ENCODE measurements at regions not wholly inside any gene's neighbourhood (a gene's known extent, or its start where the extent isn't known, plus 50 kb on each side); places are given as distances from the start of the nearest gene placed in this dataset.

GRCh38 chr12:71071536-71072097 is 86.2 kb downstream of the TSPAN8 start:
- no peak for DNase-seq (ENCODE audit: low read depth)

GRCh38 chr12:71070416-71071128 is 87.2 kb downstream of the TSPAN8 start:
- no peak for DNase-seq (ENCODE audit: low read depth)

GRCh38 chr12:71069311-71069710 is 88.5 kb downstream of the TSPAN8 start:
- DNase-seq (ENCODE audit: low read depth) = no peak

- no peak for DNase-seq (ENCODE audit: low read depth)
Observed at GRCh38 chr12:71063087-71063486, 94.7 kb downstream of the TSPAN8 start.

GRCh38 chr12:71061451-71061850 is 96.3 kb downstream of the TSPAN8 start:
- no peak for DNase-seq (ENCODE audit: low read depth)

- no peak for DNase-seq (ENCODE audit: low read depth)
Observed at GRCh38 chr12:71060426-71060825, 97.4 kb downstream of the TSPAN8 start.

GRCh38 chr12:71057330-71057729 is 100.5 kb downstream of the TSPAN8 start:
- DNase-seq (ENCODE audit: low read depth) = no peak

GRCh38 chr12:71054551-71054950 is 103.2 kb downstream of the TSPAN8 start:
- DNase-seq (ENCODE audit: low read depth) = no peak

GRCh38 chr12:71046215-71046614 is 111.6 kb downstream of the TSPAN8 start:
- DNase-seq (ENCODE audit: low read depth) = peak; percentile 95

- peak; percentile 70 for DNase-seq (ENCODE audit: low read depth)
Observed at GRCh38 chr12:71045781-71046180, 112.0 kb downstream of the TSPAN8 start.

GRCh38 chr12:71041476-71041875 is 116.3 kb downstream of the TSPAN8 start:
- no peak for DNase-seq (ENCODE audit: low read depth)

GRCh38 chr12:71038960-71039359 is 118.4 kb upstream of the PTPRR start:
- DNase-seq (ENCODE audit: low read depth) = no peak

- DNase-seq (ENCODE audit: low read depth) = no peak
Observed at GRCh38 chr12:71036526-71036925, 116.0 kb upstream of the PTPRR start.

GRCh38 chr12:71032933-71033332 is 112.4 kb upstream of the PTPRR start:
- DNase-seq (ENCODE audit: low read depth) = no peak

GRCh38 chr12:71029302-71029701 is 108.8 kb upstream of the PTPRR start:
- DNase-seq (ENCODE audit: low read depth) = no peak

GRCh38 chr12:71027856-71028255 is 107.3 kb upstream of the PTPRR start:
- no peak for DNase-seq (ENCODE audit: low read depth)

GRCh38 chr12:71024827-71025226 is 104.3 kb upstream of the PTPRR start:
- DNase-seq (ENCODE audit: low read depth) = no peak

- DNase-seq (ENCODE audit: low read depth) = no peak
Observed at GRCh38 chr12:71024281-71024680, 103.7 kb upstream of the PTPRR start.

- DNase-seq (ENCODE audit: low read depth) = no peak
Observed at GRCh38 chr12:71021491-71021890, 101.0 kb upstream of the PTPRR start.

GRCh38 chr12:71019282-71019831 is 98.8 kb upstream of the PTPRR start:
- DNase-seq (ENCODE audit: low read depth) = no peak

- DNase-seq (ENCODE audit: low read depth) = no peak
Observed at GRCh38 chr12:71018682-71019081, 98.1 kb upstream of the PTPRR start.

- peak; percentile 29 for DNase-seq (ENCODE audit: low read depth)
Observed at GRCh38 chr12:71014180-71014785, 93.7 kb upstream of the PTPRR start.

GRCh38 chr12:71011261-71011660 is 90.7 kb upstream of the PTPRR start:
- DNase-seq (ENCODE audit: low read depth) = peak; percentile 39

Measured in HS-5 (cell line).